Brain microvascular endothelial cell (primary cell): ENCODE measurements at regions not wholly inside any gene's neighbourhood (a gene's known extent, or its start where the extent isn't known, plus 50 kb on each side); places are given as distances from the start of the nearest gene placed in this dataset.

ENCODE experiments used
- DNase-seq: peaks from one replicate; pipeline ENCODE4 v3.0.0-alpha.2; 2020
- H3K27ac ChIP-seq: fragments of 250-450 bp; sonication (Bioruptor Pico); 2 replicates; pipeline ENCODE4 v1.5.1; 2020; ENCODE audit warnings: mild to moderate bottlenecking, moderate library complexity
- H3K27me3 ChIP-seq: fragments of 250-450 bp; sonication (Bioruptor Pico); replicated peaks from 2 replicates; pipeline ENCODE4 v1.5.1; 2020; ENCODE audit warnings: mild to moderate bottlenecking
- H3K36me3 ChIP-seq: fragments of 250-450 bp; sonication (Bioruptor Pico); replicated peaks from 2 replicates; pipeline ENCODE4 v1.5.1; 2020; ENCODE audit warnings: mild to moderate bottlenecking
- H3K4me3 ChIP-seq: 2 replicates; pipeline ENCODE4 v1.5.1; 2011; ENCODE audit warnings: low read depth, mild to moderate bottlenecking, control low read depth, low read length, moderate library complexity
- CTCF ChIP-seq: IDR thresholded peaks from 2 replicates; pipeline ENCODE4 v1.5.1; 2011; ENCODE audit warnings: low read depth, mild to moderate bottlenecking, moderate library complexity, low read length, control low read depth, inconsistent platforms; ENCODE audit errors: missing control alignments
- in situ Hi-C: cut with HindIII; loops from 2 replicates; pipeline ENCODE4 v1.10.0; 2017; ENCODE audit warnings: low sequenced_read_pairs, low pct_ligation_motif_present

GRCh38 chr5:14081791-14082190 lies 61.4 kb upstream of the TRIO start:
- H3K4me3 ChIP-seq, result no peak overlapping the region
- TF ChIP-seq CTCF, result no peak
- in situ Hi-C loops, result no loop called here

GRCh38 chr5:14078716-14079115 lies 64.4 kb upstream of the TRIO start:
- Histone ChIP-seq H3K27me3 (no peaks in the 10 kb centered on the region), H3K4me3 (no peak overlapping the region), H3K36me3 (no peaks in the 10 kb centered on the region), H3K27ac (no peak overlapping the region)
- DNase-seq, result no peak
- in situ Hi-C loops, result no loop called here
- no peak for TF ChIP-seq CTCF

More at GRCh38 chr5:14081791-14082190, 61.4 kb upstream of the TRIO start:
- no peaks in the 10 kb centered on the region for H3K27me3 ChIP-seq
- DNase-seq, result no peak
- no peaks in the 10 kb centered on the region for H3K36me3 ChIP-seq
- H3K27ac ChIP-seq, result no peak overlapping the region

- no peaks in the 10 kb centered on the region for H3K27me3 ChIP-seq
- no peak overlapping the region for H3K27ac ChIP-seq
- no peaks in the 10 kb centered on the region for H3K36me3 ChIP-seq
- in situ Hi-C loops, result no loop called here
- no peak overlapping the region for H3K4me3 ChIP-seq
- no peak for DNase-seq
- no peak for TF ChIP-seq CTCF
Observed at GRCh38 chr5:14077501-14077900, 65.6 kb upstream of the TRIO start.

- DNase-seq, result no peak
- Histone ChIP-seq H3K27me3 (no peaks in the 10 kb centered on the region), H3K4me3 (no peak overlapping the region), H3K36me3 (no peaks in the 10 kb centered on the region), H3K27ac (no peak overlapping the region)
- in situ Hi-C loops, result no loop called here
- no peak for TF ChIP-seq CTCF
Observed at GRCh38 chr5:14076561-14076960, 66.6 kb upstream of the TRIO start.

GRCh38 chr5:14075937-14076336 lies 67.2 kb upstream of the TRIO start:
- in situ Hi-C loops, result no loop called here

More at GRCh38 chr5:14075937-14076336, 67.2 kb upstream of the TRIO start:
- Histone ChIP-seq H3K4me3 (no peak overlapping the region), H3K36me3 (no peaks in the 10 kb centered on the region), H3K27me3 (no peaks in the 10 kb centered on the region), H3K27ac (no peak overlapping the region)
- no peak for TF ChIP-seq CTCF
- DNase-seq, result no peak
